Right lobe of liver (tissue), 4 donors: ENCODE measurements at regions not wholly inside any gene's neighbourhood (a gene's known extent, or its start where the extent isn't known, plus 50 kb on each side); places are given as distances from the start of the nearest gene placed in this dataset.

ENCODE experiments used
- POLR2A ChIP-seq: fragments of 450-650 bp; IDR thresholded peaks from one replicate; pipeline ENCODE4 v1.6.1; 2017; ENCODE audit warnings: antibody characterized with exemption, mild to moderate bottlenecking
- TF ChIP-seq, protein P1 (sequence below), 4 donors: fragments of 200-600 bp in 3 of 4; fragments of 450-650 bp in 1 of 4; IDR thresholded peaks; one replicate each; pipeline versions ENCODE4 v1.5.1 to v1.8.0; 2016 to 2022; ENCODE audit warnings: antibody characterized with exemption in 4 of 4, mild to moderate bottlenecking in 2 of 4
- donor health status: DM: no; HTN: no; CAD: no.
- donor health status: DM: no; HTN: no; CAD: no.
- donor health status: DM: no; HTN: yes; CAD: no.

DNA sequence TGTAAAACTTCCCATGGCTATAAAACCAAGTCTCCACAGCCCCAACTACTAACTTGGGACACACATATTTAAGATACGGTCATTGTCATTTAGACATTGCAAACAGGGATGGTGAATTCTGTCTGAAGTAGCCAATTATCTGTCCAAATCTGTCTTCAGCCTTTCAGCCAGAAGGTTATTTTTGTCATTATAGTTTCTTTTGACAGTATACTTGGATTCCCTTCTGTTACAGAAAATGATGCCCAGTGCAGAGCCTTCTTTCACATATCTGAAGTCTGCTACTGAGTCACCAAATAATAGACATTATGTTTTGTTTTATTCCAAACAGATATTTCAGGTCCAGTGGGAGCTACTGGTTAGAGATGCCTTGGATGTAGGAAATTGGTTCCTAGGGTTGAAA lies 452.4 kb upstream of the HTR2A start:
- no peak for TF ChIP-seq POLR2A
- TF ChIP-seq, protein P1, sequence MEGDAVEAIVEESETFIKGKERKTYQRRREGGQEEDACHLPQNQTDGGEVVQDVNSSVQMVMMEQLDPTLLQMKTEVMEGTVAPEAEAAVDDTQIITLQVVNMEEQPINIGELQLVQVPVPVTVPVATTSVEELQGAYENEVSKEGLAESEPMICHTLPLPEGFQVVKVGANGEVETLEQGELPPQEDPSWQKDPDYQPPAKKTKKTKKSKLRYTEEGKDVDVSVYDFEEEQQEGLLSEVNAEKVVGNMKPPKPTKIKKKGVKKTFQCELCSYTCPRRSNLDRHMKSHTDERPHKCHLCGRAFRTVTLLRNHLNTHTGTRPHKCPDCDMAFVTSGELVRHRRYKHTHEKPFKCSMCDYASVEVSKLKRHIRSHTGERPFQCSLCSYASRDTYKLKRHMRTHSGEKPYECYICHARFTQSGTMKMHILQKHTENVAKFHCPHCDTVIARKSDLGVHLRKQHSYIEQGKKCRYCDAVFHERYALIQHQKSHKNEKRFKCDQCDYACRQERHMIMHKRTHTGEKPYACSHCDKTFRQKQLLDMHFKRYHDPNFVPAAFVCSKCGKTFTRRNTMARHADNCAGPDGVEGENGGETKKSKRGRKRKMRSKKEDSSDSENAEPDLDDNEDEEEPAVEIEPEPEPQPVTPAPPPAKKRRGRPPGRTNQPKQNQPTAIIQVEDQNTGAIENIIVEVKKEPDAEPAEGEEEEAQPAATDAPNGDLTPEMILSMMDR (IDR thresholded peaks at IDR 0.05): no peak
